ENCODE measurements at regions not wholly inside any gene's neighbourhood (a gene's known extent, or its start where the extent isn't known, plus 50 kb on each side); places are given as distances from the start of the nearest gene placed in this dataset.

DNA sequence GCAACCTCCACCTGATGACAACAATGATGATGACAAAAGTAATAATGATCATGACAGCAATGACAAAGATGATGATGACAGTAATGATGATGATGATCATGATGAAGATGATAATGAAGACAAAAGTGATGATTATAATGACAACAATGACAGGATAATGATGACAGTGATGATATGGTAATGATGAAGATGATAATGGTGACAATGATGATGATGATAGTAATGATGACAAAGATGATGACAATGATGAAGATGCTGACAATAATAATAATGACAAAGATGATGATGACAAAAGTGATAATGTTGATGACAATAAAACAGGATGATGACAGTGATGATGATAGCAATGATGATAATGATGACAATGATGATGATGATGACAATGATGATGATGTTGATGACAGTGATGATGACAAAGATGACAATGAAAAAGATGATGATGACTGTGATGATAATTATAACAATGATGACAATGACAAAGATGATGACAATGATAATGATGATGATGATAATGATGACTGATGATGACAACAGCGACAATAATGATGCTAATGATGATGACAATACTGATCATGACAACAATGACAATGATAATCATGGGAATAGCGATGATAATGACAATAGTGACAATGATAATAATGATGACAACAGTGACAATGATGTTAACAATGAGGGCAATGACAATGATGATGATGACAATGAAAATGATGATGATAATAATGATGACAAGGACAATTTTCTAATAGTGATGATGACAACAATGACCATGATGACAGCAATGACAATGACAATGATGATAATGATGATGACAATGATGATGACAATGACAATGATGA, 1106.5 kb upstream of the AUTS2 start:
- Histone ChIP-seq H3K27me3 (ENCODE audit: insufficient read depth, low read length) (no peaks in the 10 kb centered on the region), H3K79me2 (ENCODE audit: insufficient read depth, low read length) (no peaks in the 10 kb centered on the region), H3K4me2 (ENCODE audit: insufficient read depth, low read length) (no peak overlapping the region), H2AFZ (ENCODE audit: low read length) (no peak overlapping the region), H3K27ac (ENCODE audit: low read depth, low read length) (no peak overlapping the region), H3K4me3 (ENCODE audit: insufficient read depth, low read length) (no peak overlapping the region), H3K9me3 (ENCODE audit: low read depth, low read length) (no peaks in the 10 kb centered on the region), H4K20me1 (ENCODE audit: insufficient read depth, low read length) (no peaks in the 10 kb centered on the region), H3K4me1 (ENCODE audit: insufficient read depth, low read length) (no peaks in the 10 kb centered on the region), H3K36me3 (ENCODE audit: insufficient read depth, low read length) (no peaks in the 10 kb centered on the region)
- TF ChIP-seq, protein P1, sequence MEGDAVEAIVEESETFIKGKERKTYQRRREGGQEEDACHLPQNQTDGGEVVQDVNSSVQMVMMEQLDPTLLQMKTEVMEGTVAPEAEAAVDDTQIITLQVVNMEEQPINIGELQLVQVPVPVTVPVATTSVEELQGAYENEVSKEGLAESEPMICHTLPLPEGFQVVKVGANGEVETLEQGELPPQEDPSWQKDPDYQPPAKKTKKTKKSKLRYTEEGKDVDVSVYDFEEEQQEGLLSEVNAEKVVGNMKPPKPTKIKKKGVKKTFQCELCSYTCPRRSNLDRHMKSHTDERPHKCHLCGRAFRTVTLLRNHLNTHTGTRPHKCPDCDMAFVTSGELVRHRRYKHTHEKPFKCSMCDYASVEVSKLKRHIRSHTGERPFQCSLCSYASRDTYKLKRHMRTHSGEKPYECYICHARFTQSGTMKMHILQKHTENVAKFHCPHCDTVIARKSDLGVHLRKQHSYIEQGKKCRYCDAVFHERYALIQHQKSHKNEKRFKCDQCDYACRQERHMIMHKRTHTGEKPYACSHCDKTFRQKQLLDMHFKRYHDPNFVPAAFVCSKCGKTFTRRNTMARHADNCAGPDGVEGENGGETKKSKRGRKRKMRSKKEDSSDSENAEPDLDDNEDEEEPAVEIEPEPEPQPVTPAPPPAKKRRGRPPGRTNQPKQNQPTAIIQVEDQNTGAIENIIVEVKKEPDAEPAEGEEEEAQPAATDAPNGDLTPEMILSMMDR (IDR thresholded peaks at IDR 0.05; ENCODE audit: extremely low read depth, low read depth, low read length), result no peak
- DNase-seq (ENCODE audit: insufficient read length, low spot score, missing footprints), result no peak

DNA sequence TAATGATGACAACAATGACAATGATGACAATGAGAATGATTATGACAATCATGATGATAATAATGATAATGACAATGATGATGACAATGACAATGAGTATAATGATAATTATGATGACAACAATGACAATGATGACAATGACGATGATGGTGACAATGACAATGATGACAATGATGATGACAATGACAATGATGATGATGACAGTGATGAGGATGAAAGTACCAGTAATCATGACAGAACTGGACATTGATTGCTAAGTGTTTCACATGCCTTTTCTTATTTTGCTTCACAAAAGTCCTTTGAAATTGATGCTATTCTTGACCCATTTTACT, 1106.0 kb upstream of the AUTS2 start:
- Histone ChIP-seq H3K79me2 (ENCODE audit: insufficient read depth, low read length) (no peaks in the 10 kb centered on the region), H3K36me3 (ENCODE audit: insufficient read depth, low read length) (no peaks in the 10 kb centered on the region), H3K9me3 (ENCODE audit: low read depth, low read length) (no peaks in the 10 kb centered on the region), H2AFZ (ENCODE audit: low read length) (no peak overlapping the region), H3K4me2 (ENCODE audit: insufficient read depth, low read length) (no peak overlapping the region), H3K27ac (ENCODE audit: low read depth, low read length) (no peak overlapping the region), H4K20me1 (ENCODE audit: insufficient read depth, low read length) (no peaks in the 10 kb centered on the region), H3K4me1 (ENCODE audit: insufficient read depth, low read length) (no peaks in the 10 kb centered on the region), H3K4me3 (ENCODE audit: insufficient read depth, low read length) (no peak overlapping the region), H3K27me3 (ENCODE audit: insufficient read depth, low read length) (no peaks in the 10 kb centered on the region)
- no peak for DNase-seq (ENCODE audit: insufficient read length, low spot score, missing footprints)
- TF ChIP-seq, protein P1 (IDR thresholded peaks at IDR 0.05; ENCODE audit: extremely low read depth, low read depth, low read length), result no peak

DNA sequence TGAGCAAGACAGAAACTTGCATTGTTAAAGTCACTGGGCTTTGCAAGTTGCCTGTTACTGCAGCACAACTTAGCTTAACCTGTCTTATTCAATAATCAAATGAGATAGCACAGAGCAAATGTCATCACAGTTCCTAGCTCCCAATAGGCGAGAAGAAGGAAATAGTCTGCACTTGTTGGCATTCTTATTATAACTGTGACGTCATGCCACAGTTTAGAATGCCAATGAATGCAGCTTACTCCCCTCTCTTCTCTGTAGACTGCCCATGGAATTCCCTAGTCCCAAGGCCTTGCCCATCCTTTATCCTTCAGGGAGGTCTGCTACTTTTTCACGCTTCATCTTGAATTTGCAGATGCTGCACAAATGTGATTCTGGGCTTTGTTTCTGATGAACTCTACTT, 1094.9 kb upstream of the AUTS2 start:
- H3K4me2 ChIP-seq (ENCODE audit: insufficient read depth, low read length), result no peak overlapping the region
- H3K27me3 ChIP-seq (ENCODE audit: insufficient read depth, low read length), result no peaks in the 10 kb centered on the region
- no peaks in the 10 kb centered on the region for H4K20me1 ChIP-seq (ENCODE audit: insufficient read depth, low read length)
- H2AFZ ChIP-seq (ENCODE audit: low read length), result no peak overlapping the region
- no peak for DNase-seq (ENCODE audit: insufficient read length, low spot score, missing footprints)
- no peaks in the 10 kb centered on the region for H3K4me1 ChIP-seq (ENCODE audit: insufficient read depth, low read length)
- no peak overlapping the region for H3K4me3 ChIP-seq (ENCODE audit: insufficient read depth, low read length)
- TF ChIP-seq, protein P1 (IDR thresholded peaks at IDR 0.05; ENCODE audit: extremely low read depth, low read depth, low read length), result no peak
- no peaks in the 10 kb centered on the region for H3K79me2 ChIP-seq (ENCODE audit: insufficient read depth, low read length)
- no peaks in the 10 kb centered on the region for H3K36me3 ChIP-seq (ENCODE audit: insufficient read depth, low read length)
- no peaks in the 10 kb centered on the region for H3K9me3 ChIP-seq (ENCODE audit: low read depth, low read length)
- H3K27ac ChIP-seq (ENCODE audit: low read depth, low read length), result no peak overlapping the region

DNA sequence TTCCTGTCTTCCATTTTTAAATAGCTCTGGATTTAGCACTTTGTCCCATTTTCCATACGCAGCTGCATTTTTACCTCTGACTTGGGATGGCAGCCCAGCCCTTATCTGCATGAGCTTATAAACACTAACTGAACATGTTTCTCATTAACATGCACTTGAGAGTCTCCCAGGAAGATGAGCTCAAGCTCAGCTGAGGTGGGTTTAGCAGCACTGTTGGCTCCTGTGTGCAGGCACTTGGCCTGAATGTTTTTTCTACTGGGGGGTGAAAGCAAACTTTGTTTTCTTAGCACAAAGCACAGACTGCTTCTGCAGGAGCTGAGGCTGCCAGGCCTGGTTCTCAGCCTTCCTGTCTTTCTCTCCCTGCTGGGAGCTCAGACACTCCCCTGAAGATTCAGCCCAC, 1093.6 kb upstream of the AUTS2 start:
- TF ChIP-seq, protein P1 (IDR thresholded peaks at IDR 0.05; ENCODE audit: extremely low read depth, low read depth, low read length), result no peak
- Histone ChIP-seq H3K4me3 (ENCODE audit: insufficient read depth, low read length) (no peak overlapping the region), H3K27ac (ENCODE audit: low read depth, low read length) (no peak overlapping the region), H3K36me3 (ENCODE audit: insufficient read depth, low read length) (no peaks in the 10 kb centered on the region), H3K79me2 (ENCODE audit: insufficient read depth, low read length) (no peaks in the 10 kb centered on the region), H3K27me3 (ENCODE audit: insufficient read depth, low read length) (no peaks in the 10 kb centered on the region), H3K9me3 (ENCODE audit: low read depth, low read length) (no peaks in the 10 kb centered on the region), H3K4me1 (ENCODE audit: insufficient read depth, low read length) (no peaks in the 10 kb centered on the region), H2AFZ (ENCODE audit: low read length) (no peak overlapping the region), H4K20me1 (ENCODE audit: insufficient read depth, low read length) (no peaks in the 10 kb centered on the region), H3K4me2 (ENCODE audit: insufficient read depth, low read length) (no peak overlapping the region)
- no peak for DNase-seq (ENCODE audit: insufficient read length, low spot score, missing footprints)

All from osteoblast (primary cell).